ENCODE measurements at regions not wholly inside any gene's neighbourhood (a gene's known extent, or its start where the extent isn't known, plus 50 kb on each side); places are given as distances from the start of the nearest gene placed in this dataset.

DNA sequence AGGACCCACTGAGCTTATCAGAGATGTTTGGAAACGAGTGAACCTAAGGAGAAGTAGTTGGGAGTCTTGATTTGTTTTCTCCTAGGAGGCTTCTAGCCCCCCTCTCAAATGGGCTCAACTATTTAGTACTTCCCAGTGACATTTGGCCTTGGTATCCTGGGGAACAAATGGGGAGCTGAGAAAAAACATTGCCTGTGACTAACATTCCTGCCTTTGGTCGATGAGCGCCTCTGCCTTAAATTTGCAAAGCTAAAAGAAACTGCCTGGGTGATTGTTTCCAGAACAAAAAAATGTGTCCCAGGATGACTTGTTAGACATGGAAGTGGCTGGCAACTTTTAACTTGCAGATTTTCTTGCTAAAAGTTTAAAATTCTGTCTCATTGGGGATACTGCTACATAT lies 58.8 kb upstream of the IGFBP7 start:
- TF ChIP-seq, protein P1, sequence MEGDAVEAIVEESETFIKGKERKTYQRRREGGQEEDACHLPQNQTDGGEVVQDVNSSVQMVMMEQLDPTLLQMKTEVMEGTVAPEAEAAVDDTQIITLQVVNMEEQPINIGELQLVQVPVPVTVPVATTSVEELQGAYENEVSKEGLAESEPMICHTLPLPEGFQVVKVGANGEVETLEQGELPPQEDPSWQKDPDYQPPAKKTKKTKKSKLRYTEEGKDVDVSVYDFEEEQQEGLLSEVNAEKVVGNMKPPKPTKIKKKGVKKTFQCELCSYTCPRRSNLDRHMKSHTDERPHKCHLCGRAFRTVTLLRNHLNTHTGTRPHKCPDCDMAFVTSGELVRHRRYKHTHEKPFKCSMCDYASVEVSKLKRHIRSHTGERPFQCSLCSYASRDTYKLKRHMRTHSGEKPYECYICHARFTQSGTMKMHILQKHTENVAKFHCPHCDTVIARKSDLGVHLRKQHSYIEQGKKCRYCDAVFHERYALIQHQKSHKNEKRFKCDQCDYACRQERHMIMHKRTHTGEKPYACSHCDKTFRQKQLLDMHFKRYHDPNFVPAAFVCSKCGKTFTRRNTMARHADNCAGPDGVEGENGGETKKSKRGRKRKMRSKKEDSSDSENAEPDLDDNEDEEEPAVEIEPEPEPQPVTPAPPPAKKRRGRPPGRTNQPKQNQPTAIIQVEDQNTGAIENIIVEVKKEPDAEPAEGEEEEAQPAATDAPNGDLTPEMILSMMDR (IDR thresholded peaks at IDR 0.05; ENCODE audit: low read depth, low read length, poor library complexity, severe bottlenecking) = no peak
- TF ChIP-seq EZH2phosphoT487 (IDR thresholded peaks at IDR 0.05; ENCODE audit: borderline replicate concordance, low read length) = no peak

Measured in DOHH2 (cell line).